22Rv1 (cell line): ENCODE measurements at regions not wholly inside any gene's neighbourhood (a gene's known extent, or its start where the extent isn't known, plus 50 kb on each side); places are given as distances from the start of the nearest gene placed in this dataset.

Source experiments
- CTCF ChIP-seq: fragments of 450-650 bp; IDR thresholded peaks from 2 replicates; pipeline ENCODE4 v1.5.1; 2017; ENCODE audit warnings: mild to moderate bottlenecking
- ZFX ChIP-seq: fragments of 450-650 bp; IDR thresholded peaks from 2 replicates; pipeline ENCODE4 v1.6.1; 2017; ENCODE audit warnings: antibody characterized with exemption, borderline replicate concordance

- TF ChIP-seq CTCF, result no peak
- no peak for TF ChIP-seq ZFX
Observed at GRCh38 chr2:181174611-181175580, 194.5 kb downstream of the UBE2E3 start.
